Progenitor cell of endocrine pancreas (in vitro differentiated cells): ENCODE measurements at regions not wholly inside any gene's neighbourhood (a gene's known extent, or its start where the extent isn't known, plus 50 kb on each side); places are given as distances from the start of the nearest gene placed in this dataset.

Source experiments
- DNase-seq: peaks from one replicate; pipeline ENCODE4 v3.0.0; 2021; ENCODE audit warnings: low spot score; ENCODE audit not compliant: unreplicated experiment
- H3K27ac Mint-ChIP-seq: 2 replicates; pipeline ENCODE4 v1.8.0; 2021; ENCODE audit warnings: mild to moderate bottlenecking, moderate library complexity, mixed read lengths
- H3K27me3 Mint-ChIP-seq: 2 replicates; pipeline ENCODE4 v1.8.0; 2021; ENCODE audit warnings: mixed read lengths
- H3K36me3 Mint-ChIP-seq: 2 replicates; pipeline ENCODE4 v1.8.0; 2022; ENCODE audit warnings: mixed read lengths; ENCODE audit not compliant: insufficient read depth
- H3K4me1 Mint-ChIP-seq: 2 replicates; pipeline ENCODE4 v1.8.0; 2021; ENCODE audit warnings: low read depth, mixed read lengths
- H3K4me3 Mint-ChIP-seq: 2 replicates; pipeline ENCODE4 v1.8.0; 2021; ENCODE audit warnings: low read depth, mild to moderate bottlenecking, moderate library complexity, mixed read lengths
- H3K9me3 Mint-ChIP-seq: 2 replicates; pipeline ENCODE4 v1.8.0; 2021; ENCODE audit warnings: low read depth, mixed read lengths
- TF ChIP-seq, protein P1 (sequence below): fragments of 200-600 bp; sonication (generic); IDR thresholded peaks from one replicate; pipeline ENCODE4 v1.5.0; 2021; ENCODE audit warnings: antibody characterized with exemption, mild to moderate bottlenecking; ENCODE audit not compliant: unreplicated experiment

DNA sequence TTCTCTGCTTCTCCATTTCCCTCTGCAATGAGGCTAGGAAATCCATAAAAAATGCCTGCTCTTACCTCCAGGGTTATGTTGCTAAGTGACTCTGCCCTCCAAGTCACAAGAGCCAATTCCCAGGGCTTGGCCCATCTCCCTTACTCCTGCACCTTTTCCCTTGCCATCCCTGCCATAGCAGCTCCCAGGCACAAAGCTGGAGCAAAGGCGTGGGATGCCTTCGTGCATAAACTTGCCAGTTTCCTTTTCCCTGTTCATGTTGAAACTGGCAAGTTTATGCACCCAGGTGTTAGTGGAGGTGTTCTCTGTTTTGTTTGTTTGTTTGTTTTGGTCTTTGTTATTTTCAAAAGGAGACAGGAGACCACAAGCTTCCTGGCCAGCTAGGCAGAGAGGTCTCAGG is 195.1 kb downstream of the ACKR3 start:
- H3K27me3 Mint-ChIP-seq: peaks cover 14% of the 10 kb centered on the region
- no peak for DNase-seq
- H3K36me3 Mint-ChIP-seq: no peaks in the 10 kb centered on the region
- H3K27ac Mint-ChIP-seq: no peak overlapping the region
- TF ChIP-seq, protein P1, sequence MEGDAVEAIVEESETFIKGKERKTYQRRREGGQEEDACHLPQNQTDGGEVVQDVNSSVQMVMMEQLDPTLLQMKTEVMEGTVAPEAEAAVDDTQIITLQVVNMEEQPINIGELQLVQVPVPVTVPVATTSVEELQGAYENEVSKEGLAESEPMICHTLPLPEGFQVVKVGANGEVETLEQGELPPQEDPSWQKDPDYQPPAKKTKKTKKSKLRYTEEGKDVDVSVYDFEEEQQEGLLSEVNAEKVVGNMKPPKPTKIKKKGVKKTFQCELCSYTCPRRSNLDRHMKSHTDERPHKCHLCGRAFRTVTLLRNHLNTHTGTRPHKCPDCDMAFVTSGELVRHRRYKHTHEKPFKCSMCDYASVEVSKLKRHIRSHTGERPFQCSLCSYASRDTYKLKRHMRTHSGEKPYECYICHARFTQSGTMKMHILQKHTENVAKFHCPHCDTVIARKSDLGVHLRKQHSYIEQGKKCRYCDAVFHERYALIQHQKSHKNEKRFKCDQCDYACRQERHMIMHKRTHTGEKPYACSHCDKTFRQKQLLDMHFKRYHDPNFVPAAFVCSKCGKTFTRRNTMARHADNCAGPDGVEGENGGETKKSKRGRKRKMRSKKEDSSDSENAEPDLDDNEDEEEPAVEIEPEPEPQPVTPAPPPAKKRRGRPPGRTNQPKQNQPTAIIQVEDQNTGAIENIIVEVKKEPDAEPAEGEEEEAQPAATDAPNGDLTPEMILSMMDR: no peak
- H3K9me3 Mint-ChIP-seq: peaks cover 11% of the 10 kb centered on the region
- H3K4me1 Mint-ChIP-seq: peaks cover 7% of the 10 kb centered on the region
- H3K4me3 Mint-ChIP-seq: no peak overlapping the region

DNA sequence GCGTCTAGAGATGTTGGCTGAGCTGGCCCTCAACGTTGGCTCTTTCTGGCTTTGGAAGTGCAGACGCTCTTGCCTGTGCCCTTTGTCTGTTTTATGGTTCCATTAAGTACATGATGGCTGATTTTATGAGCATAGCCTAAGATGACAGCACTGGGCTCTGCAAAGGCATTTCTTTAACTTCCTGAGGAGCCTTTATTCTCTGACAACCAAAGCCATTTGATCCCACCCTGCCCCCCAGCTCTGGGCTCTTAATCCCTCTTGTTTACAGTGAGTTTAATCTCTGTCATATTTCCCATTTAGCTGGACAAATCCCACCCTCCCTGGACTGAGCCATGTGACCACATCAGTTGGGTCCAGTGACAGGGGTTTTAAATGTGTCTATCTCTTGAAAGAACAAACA is 195.9 kb downstream of the ACKR3 start:
- peaks cover 7% of the 10 kb centered on the region for H3K4me1 Mint-ChIP-seq
- TF ChIP-seq, protein P1: no peak
- peaks cover 15% of the 10 kb centered on the region for H3K27me3 Mint-ChIP-seq
- H3K36me3 Mint-ChIP-seq: no peaks in the 10 kb centered on the region
- peaks cover 11% of the 10 kb centered on the region for H3K9me3 Mint-ChIP-seq
- DNase-seq: no peak
- H3K4me3 Mint-ChIP-seq: no peak overlapping the region
- H3K27ac Mint-ChIP-seq: no peak overlapping the region

DNA sequence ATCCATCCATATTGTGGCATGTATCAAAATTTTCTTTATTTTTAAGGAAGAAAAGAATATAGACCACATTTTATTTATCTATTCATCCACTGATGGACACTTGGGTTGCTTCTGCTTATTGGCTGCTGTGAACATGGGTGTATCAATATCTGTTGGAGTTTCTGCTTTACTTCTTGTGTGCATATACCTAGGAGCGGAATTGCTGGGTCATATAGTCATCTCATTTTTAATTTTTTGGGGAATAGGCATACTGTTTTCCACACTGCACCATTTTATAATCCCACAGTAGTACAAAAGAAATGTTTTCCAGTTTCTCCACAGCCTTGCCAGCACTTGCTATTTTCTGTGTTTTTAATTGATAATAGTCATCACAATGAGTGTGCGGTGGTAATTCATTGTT is 197.2 kb downstream of the ACKR3 start:
- no peak overlapping the region for H3K4me3 Mint-ChIP-seq
- no peaks in the 10 kb centered on the region for H3K36me3 Mint-ChIP-seq
- TF ChIP-seq, protein P1: no peak
- no peak for DNase-seq
- H3K27me3 Mint-ChIP-seq: peaks cover 23% of the 10 kb centered on the region
- H3K4me1 Mint-ChIP-seq: peaks cover 7% of the 10 kb centered on the region
- no peak overlapping the region for H3K27ac Mint-ChIP-seq
- peaks cover 11% of the 10 kb centered on the region for H3K9me3 Mint-ChIP-seq

DNA sequence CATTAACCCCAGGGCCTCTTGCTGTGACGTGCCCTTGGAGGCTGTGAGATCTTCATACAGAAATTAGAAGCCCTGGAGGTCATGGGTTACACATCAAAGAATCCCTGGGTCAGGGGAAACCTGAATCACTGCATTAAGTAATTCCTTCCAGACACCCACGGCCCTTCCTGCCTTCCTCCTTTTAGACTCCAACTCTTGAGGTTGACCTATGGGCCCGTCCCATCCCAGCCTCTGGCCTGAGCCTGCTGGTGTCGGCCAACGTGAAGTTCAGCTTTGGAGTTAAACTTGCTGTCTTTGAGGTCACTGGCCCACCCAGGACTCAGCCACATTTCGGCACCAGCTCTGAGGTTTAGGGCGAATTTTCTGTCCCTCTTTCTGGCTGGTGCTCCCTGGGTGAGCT is 198.3 kb downstream of the ACKR3 start:
- TF ChIP-seq, protein P1: no peak
- Mint-ChIP-seq H3K4me1 (peaks cover 7% of the 10 kb centered on the region), H3K27ac (no peak overlapping the region), H3K36me3 (no peaks in the 10 kb centered on the region), H3K4me3 (no peak overlapping the region), H3K9me3 (peaks cover 11% of the 10 kb centered on the region), H3K27me3 (peaks cover 34% of the 10 kb centered on the region)
- no peak for DNase-seq

DNA sequence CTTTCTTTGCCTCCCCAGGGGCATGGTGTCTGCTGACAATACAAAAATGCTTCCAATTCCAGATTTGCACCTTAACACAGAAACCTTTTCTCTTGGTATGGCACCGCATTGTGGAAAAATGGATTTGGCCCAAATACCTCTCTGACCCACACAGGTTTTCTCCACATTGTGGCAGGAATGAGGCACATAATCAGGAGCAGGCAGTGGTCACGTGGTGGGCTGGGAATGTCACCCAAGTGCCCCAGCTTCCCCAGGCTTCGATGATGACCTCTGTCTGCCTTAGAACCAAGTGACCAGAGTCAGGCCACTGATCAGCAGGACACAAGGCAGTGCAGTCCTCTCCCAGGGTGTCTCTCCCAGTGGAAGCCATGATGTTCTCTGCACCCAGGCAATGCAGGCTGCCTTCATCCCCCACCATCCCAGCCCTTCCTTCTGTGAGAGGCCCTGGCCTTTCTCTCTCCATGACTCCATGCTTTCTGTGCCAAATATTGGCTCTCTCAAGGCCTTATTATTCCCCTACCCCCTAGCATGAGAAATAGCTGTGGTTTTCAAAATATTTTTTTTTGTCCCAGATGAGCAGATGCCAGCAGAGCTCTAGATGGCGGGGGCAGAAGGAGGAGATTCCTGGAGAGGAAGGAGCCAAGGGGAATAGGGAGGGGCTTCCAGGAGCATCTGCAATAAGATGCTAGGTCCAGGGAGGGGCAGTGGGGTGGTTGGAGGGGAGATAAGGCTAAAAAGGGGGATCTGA is 198.9 kb downstream of the ACKR3 start:
- no peak for DNase-seq
- no peak overlapping the region for H3K27ac Mint-ChIP-seq
- H3K27me3 Mint-ChIP-seq: peaks cover 37% of the 10 kb centered on the region
- peaks cover 11% of the 10 kb centered on the region for H3K9me3 Mint-ChIP-seq
- TF ChIP-seq, protein P1: no peak
- no peak overlapping the region for H3K4me3 Mint-ChIP-seq
- no peaks in the 10 kb centered on the region for H3K36me3 Mint-ChIP-seq
- peaks cover 7% of the 10 kb centered on the region for H3K4me1 Mint-ChIP-seq
